ENCODE measurements at regions not wholly inside any gene's neighbourhood (a gene's known extent, or its start where the extent isn't known, plus 50 kb on each side); places are given as distances from the start of the nearest gene placed in this dataset.
"Not testable (repeated sequence)": the region's sequence is repeated elsewhere in the genome, so short reads cannot be mapped to it uniquely, and the experiment has no call there.

- DNase-seq, result not testable (repeated sequence)
Observed at GRCh38 chr1:149841597-149842238, 57.6 kb upstream of the BOLA1 start.

GRCh38 chr1:149842458-149843064 is 56.8 kb upstream of the BOLA1 start:
- not testable (repeated sequence) for DNase-seq

DNA sequence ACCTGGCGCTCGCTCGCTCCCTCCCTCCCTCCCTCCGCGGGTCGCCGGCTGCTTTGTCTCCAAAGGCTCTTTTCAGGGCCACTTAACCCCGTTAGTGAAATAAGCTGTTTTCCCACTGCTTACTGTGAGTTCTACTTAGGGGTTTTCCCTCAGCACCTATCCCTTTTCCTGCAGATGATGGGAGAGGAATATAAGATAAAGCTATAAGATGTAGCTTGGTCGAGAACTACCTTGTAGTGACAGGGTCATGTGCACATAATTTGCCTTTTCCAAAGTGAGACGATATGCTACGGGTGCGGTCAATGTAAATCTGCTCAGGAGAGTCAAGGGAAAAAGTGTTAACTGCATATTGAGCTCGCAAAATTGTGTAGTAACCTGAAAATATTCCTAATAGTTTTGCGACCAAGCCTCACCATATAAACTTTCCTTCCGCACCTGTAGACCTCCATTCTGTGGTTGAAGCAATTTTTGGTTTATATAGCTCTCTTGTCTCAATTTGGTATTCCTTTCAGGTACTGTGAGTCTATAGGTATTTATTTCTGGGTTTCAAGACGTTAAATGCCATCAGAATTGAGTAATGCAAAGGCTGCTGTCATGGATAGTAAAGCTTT is 55.8 kb upstream of the BOLA1 start:
- peak; percentile 0 for DNase-seq

DNA sequence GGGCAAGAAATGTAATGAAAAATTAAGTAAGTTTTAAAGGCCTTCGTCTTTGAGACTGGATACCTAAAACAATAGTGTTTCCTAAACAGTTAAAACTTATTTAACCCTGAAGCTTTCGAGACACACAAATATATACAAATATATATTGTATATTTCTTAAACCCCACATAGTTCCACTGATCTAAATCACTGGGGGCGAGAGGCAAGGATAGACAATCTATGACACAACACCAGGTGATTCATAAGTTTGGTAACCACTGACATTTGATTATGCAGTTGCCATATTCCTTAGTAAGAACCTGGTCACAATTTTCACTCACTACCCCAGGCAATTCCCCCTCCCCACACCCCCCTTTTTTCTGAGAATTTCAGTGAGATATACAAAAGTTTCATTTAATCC is 55.3 kb upstream of the BOLA1 start:
- DNase-seq, result peak; percentile 72

DNA sequence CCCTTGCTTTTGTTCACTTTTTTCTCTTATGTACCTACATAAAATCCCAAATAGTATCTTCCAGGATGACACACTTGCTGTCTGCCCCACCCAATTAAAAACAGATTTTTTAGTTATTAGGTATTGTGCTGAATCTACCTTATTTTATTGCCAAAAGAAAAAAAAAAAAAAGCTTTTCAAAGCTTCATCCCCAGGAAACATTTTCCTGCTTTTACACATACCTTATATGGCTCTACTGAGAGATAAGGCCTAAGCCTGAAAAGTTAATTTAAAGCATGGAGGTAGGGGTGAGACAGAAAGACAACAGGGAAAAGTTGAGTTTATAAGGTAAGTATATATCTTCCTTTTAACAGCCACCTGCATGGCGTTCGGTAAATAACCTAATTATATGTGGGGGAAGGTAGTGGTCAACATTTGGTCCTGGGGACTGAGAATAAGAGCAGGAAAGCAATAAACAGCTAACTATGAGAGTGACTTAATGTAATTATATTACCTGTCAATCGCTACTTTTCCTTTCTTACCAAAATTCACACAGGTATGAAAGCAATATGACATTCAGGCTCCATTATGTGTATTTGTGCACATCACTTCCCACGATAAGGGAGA is 54.6 kb upstream of the BOLA1 start:
- peak; percentile 0 for DNase-seq

- DNase-seq, result peak; percentile 0
Observed at GRCh38 chr1:149845416-149845815, 54.0 kb upstream of the BOLA1 start.

GRCh38 chr1:149846042-149846441 is 53.3 kb upstream of the BOLA1 start:
- peak; percentile 0 for DNase-seq

GRCh38 chr1:149846593-149847466 is 52.5 kb upstream of the BOLA1 start:
- DNase-seq, result peak; percentile 0

DNA sequence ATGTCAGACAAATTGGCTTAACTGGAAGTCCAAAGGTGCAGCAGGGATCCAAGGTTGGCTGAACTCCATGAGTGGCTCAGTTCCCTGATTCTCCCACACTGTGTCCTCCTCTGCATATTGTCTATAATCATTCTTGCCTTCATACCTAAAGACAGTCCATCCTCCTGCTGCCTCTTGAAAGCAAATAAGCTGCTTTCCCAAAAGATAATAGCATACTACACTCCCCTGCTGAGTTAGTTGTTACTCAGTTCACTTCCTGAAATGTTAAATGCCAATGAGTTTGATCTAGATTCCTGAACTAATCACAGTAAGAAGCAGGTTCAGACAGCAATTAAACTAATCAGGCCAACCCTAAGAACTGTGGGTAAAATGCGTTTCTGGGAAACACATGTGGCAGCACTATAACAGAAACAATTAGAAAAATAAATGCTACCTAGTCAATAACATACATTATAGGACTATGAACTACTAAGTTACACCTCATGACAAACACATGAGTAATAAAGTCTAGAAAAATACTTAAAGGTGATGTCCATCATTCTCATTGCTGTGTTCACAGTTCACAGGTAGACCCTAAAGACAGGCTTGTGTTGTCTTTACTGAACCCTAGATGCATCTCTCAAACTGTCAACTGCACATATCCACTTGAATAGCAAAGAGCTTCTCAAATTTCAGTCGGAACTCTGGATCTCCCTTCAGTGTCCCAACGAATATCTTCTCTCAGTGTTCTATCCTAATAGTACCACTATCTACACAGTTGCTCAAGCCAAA is 50.8 kb upstream of the BOLA1 start:
- peak; percentile 20 for DNase-seq

GRCh38 chr1:149849111-149849946 is 50.0 kb upstream of the BOLA1 start:
- peak; percentile 1 for DNase-seq
